H9 (cell line): ENCODE measurements at regions not wholly inside any gene's neighbourhood (a gene's known extent, or its start where the extent isn't known, plus 50 kb on each side); places are given as distances from the start of the nearest gene placed in this dataset.

Experiments
- DNase-seq: peaks from one replicate; pipeline ENCODE4 v3.0.0-alpha.2; 2017
- H2AFZ ChIP-seq: one replicate; pipeline ENCODE4 v1.6.1; 2013; ENCODE audit warnings: mild to moderate bottlenecking, low read length, control low read depth, moderate library complexity
- H2AK5ac ChIP-seq: 2 replicates; pipeline ENCODE4 v1.6.1; 2013; ENCODE audit warnings: low read length, control low read depth, mixed read lengths; ENCODE audit not compliant: insufficient read length
- H2BK120ac ChIP-seq: one replicate; pipeline ENCODE4 v1.6.1; 2013; ENCODE audit warnings: low read depth, mild to moderate bottlenecking, low read length, control low read depth, inconsistent platforms; ENCODE audit not compliant: poor library complexity, severe bottlenecking
- H2BK12ac ChIP-seq: 2 replicates; pipeline ENCODE4 v1.6.1; 2013; ENCODE audit warnings: low read length, control low read depth, mixed read lengths, low read depth; ENCODE audit not compliant: insufficient read length
- H2BK15ac ChIP-seq: 2 replicates; pipeline ENCODE4 v1.6.1; 2013; ENCODE audit warnings: low read depth, low read length, control low read depth
- H2BK20ac ChIP-seq: one replicate; pipeline ENCODE4 v1.6.1; 2013; ENCODE audit warnings: low read depth, mild to moderate bottlenecking, low read length, control low read depth, inconsistent platforms; ENCODE audit not compliant: poor library complexity, severe bottlenecking
- H2BK5ac ChIP-seq: 2 replicates; pipeline ENCODE4 v1.6.1; 2013; ENCODE audit warnings: low read length, control low read depth, mixed read lengths; ENCODE audit not compliant: insufficient read length
- H3K14ac ChIP-seq: 2 replicates; pipeline ENCODE4 v1.6.1; 2013; ENCODE audit warnings: low read length, control low read depth; ENCODE audit not compliant: insufficient read depth
- H3K18ac ChIP-seq: 2 replicates; pipeline ENCODE4 v1.6.1; 2013; ENCODE audit warnings: low read depth, mild to moderate bottlenecking, mixed read lengths, low read length, control low read depth; ENCODE audit not compliant: insufficient read length
- H3K23ac ChIP-seq: 2 replicates; pipeline ENCODE4 v1.6.1; 2013; ENCODE audit warnings: low read length, control low read depth, mixed read lengths, low read depth; ENCODE audit not compliant: insufficient read length
- H3K23me2 ChIP-seq: 2 replicates; pipeline ENCODE4 v1.6.1; 2013; ENCODE audit warnings: low read depth, mild to moderate bottlenecking, mixed read lengths, low read length, control low read depth; ENCODE audit not compliant: insufficient read length, poor library complexity, severe bottlenecking
- H3K27ac ChIP-seq: 2 replicates; pipeline ENCODE4 v1.5.1; 2013; ENCODE audit warnings: low read length, control low read depth, mixed read lengths, low read depth; ENCODE audit not compliant: insufficient read length
- H3K27me3 ChIP-seq: 2 replicates; pipeline ENCODE4 v1.6.1; 2013; ENCODE audit warnings: low read length, control low read depth, inconsistent platforms; ENCODE audit not compliant: insufficient read depth
- H3K4ac ChIP-seq: 2 replicates; pipeline ENCODE4 v1.6.1; 2013; ENCODE audit warnings: low read depth, mild to moderate bottlenecking, control low read depth, inconsistent platforms, low read length, moderate library complexity
- H3K4me1 ChIP-seq: 2 replicates; pipeline ENCODE4 v1.6.1; 2013; ENCODE audit warnings: low read length, control low read depth, inconsistent platforms; ENCODE audit not compliant: insufficient read depth
- H3K4me2 ChIP-seq: 2 replicates; pipeline ENCODE4 v1.6.1; 2013; ENCODE audit warnings: low read length, control low read depth, mixed read lengths; ENCODE audit not compliant: insufficient read length, insufficient read depth
- H3K56ac ChIP-seq: 2 replicates; pipeline ENCODE4 v1.6.1; 2013; ENCODE audit warnings: low read depth, mild to moderate bottlenecking, mixed read lengths, low read length, control low read depth; ENCODE audit not compliant: insufficient read length
- H3K79me1 ChIP-seq: 2 replicates; pipeline ENCODE4 v1.6.1; 2013; ENCODE audit warnings: low read depth, mild to moderate bottlenecking, moderate library complexity, low read length, control low read depth, inconsistent platforms; ENCODE audit not compliant: insufficient read depth, poor library complexity, severe bottlenecking
- H3K79me2 ChIP-seq: 2 replicates; pipeline ENCODE4 v1.6.1; 2013; ENCODE audit warnings: low read length, control low read depth, inconsistent platforms; ENCODE audit not compliant: insufficient read depth
- H3K9ac ChIP-seq: 2 replicates; pipeline ENCODE4 v1.6.1; 2013; ENCODE audit warnings: low read length, control low read depth, mixed read lengths; ENCODE audit not compliant: insufficient read length; ENCODE audit errors: extremely low read depth
- H3K9me3 ChIP-seq: one replicate; pipeline ENCODE4 v1.6.1; 2013; ENCODE audit warnings: low read depth, low read length, inconsistent platforms; ENCODE audit not compliant: control insufficient read depth
- H3T11ph ChIP-seq: one replicate; pipeline ENCODE4 v1.6.1; 2013; ENCODE audit warnings: mild to moderate bottlenecking, low read length, control low read depth, inconsistent platforms
- H4K20me1 ChIP-seq: one replicate; pipeline ENCODE4 v1.6.1; 2013; ENCODE audit not compliant: control insufficient read depth, insufficient read length, insufficient read depth
- H4K5ac ChIP-seq: 2 replicates; pipeline ENCODE4 v1.6.1; 2013; ENCODE audit warnings: low read depth, mild to moderate bottlenecking, mixed read lengths, low read length, control low read depth; ENCODE audit not compliant: insufficient read length
- H4K8ac ChIP-seq: replicated peaks from 2 replicates; pipeline ENCODE4 v1.6.1; 2013; ENCODE audit warnings: low read length, control low read depth, mixed read lengths, low read depth; ENCODE audit not compliant: insufficient read length
- H4K91ac ChIP-seq: 2 replicates; pipeline ENCODE4 v1.6.1; 2013; ENCODE audit warnings: low read depth, mild to moderate bottlenecking, moderate library complexity, mixed read lengths, low read length, control low read depth; ENCODE audit not compliant: insufficient read length
- H3K27ac Mint-ChIP-seq, 3 experiments: 2 replicates in 2 of 3; 3 replicates in 1 of 3; pipeline ENCODE4 v1.8.0; 2020 to 2021; ENCODE audit warnings: mixed read lengths in 3 of 3, mild to moderate bottlenecking in 1 of 3, moderate library complexity in 1 of 3
- H3K27me3 Mint-ChIP-seq: 2 replicates; pipeline ENCODE4 v1.8.0; 2021; ENCODE audit warnings: low read depth, mild to moderate bottlenecking, moderate library complexity, mixed read lengths
- H3K36me3 Mint-ChIP-seq, 3 experiments: 2 replicates in 2 of 3; 3 replicates in 1 of 3; pipeline ENCODE4 v1.8.0; 2020 to 2021; ENCODE audit warnings: low read depth in 3 of 3, mixed read lengths in 3 of 3; ENCODE audit not compliant: insufficient read depth in 1 of 3
- H3K4me1 Mint-ChIP-seq, 2 experiments: 2 replicates each; pipeline ENCODE4 v1.8.0; 2020; ENCODE audit warnings: mixed read lengths in 2 of 2
- H3K4me3 Mint-ChIP-seq, 2 experiments: 2 replicates in 1 of 2; 3 replicates in 1 of 2; pipeline ENCODE4 v1.8.0; 2020 to 2021; ENCODE audit warnings: mild to moderate bottlenecking in 2 of 2, mixed read lengths in 2 of 2, moderate library complexity in 1 of 2
- H3K9me3 Mint-ChIP-seq, 2 experiments: 2 replicates in 1 of 2; 3 replicates in 1 of 2; pipeline ENCODE4 v1.8.0; 2020; ENCODE audit warnings: mild to moderate bottlenecking in 2 of 2, mixed read lengths in 2 of 2, moderate library complexity in 1 of 2
- CTCF ChIP-seq: fragments of 200-600 bp; sonication (generic); conservative IDR thresholded peaks from 3 replicates; pipeline ENCODE4 v1.8.0; 2021; ENCODE audit warnings: antibody characterized with exemption, mild to moderate bottlenecking

GRCh38 chr5:54825005-54825404 lies 160.4 kb downstream of the ESM1 start:
- H3K14ac ChIP-seq, result no peak overlapping the region
- no peak overlapping the region for H4K8ac ChIP-seq
- H2BK20ac ChIP-seq, result no peak overlapping the region
- peaks cover 2% of the 10 kb centered on the region; the same call in 1 of the 2 replicates for H3K4me1 ChIP-seq
- no peak overlapping the region for H2BK5ac ChIP-seq
- H4K91ac ChIP-seq, result no peak overlapping the region
- no peak overlapping the region for H3K4me2 ChIP-seq
- no peak overlapping the region for H3K18ac ChIP-seq
- no peaks in the 10 kb centered on the region for H3K27me3 ChIP-seq
- no peaks in the 10 kb centered on the region for H3K79me2 ChIP-seq
- H2BK120ac ChIP-seq, result no peak overlapping the region
- no peaks in the 10 kb centered on the region for H3K23me2 ChIP-seq
- Mint-ChIP-seq H3K9me3 (no peaks in the 10 kb centered on the region; a peak in 1 of 5 replicates), H3K4me3 (no peak overlapping the region), H3K4me1 (peaks cover 6% of the 10 kb centered on the region in 2 experiments; a peak in 3 of 4 replicates), H3K27ac (no peak overlapping the region), H3K27me3 (no peaks in the 10 kb centered on the region), H3K36me3 (no peaks in the 10 kb centered on the region; a peak in 1 of 7 replicates)
- H3K27ac ChIP-seq, result no peak overlapping the region
- H2AK5ac ChIP-seq, result no peak overlapping the region
- H3K9me3 ChIP-seq, result no peaks in the 10 kb centered on the region
- H2BK12ac ChIP-seq, result no peak overlapping the region
- H4K5ac ChIP-seq, result no peak overlapping the region
- no peaks in the 10 kb centered on the region for H4K20me1 ChIP-seq
- H3K56ac ChIP-seq, result no peak overlapping the region
- no peak overlapping the region for H3T11ph ChIP-seq
- H3K79me1 ChIP-seq, result no peaks in the 10 kb centered on the region
- no peak overlapping the region for H2BK15ac ChIP-seq
- TF ChIP-seq CTCF, result no peak
- no peak overlapping the region for H3K23ac ChIP-seq
- no peak overlapping the region for H3K4ac ChIP-seq
- H2AFZ ChIP-seq, result no peak overlapping the region
- DNase-seq, result no peak
- no peak overlapping the region for H3K9ac ChIP-seq
